Chondrocyte (in vitro differentiated cells): ENCODE measurements at regions not wholly inside any gene's neighbourhood (a gene's known extent, or its start where the extent isn't known, plus 50 kb on each side); places are given as distances from the start of the nearest gene placed in this dataset.

ENCODE experiments used
- DNase-seq: peaks from one replicate; pipeline ENCODE4 v3.0.0; 2021; ENCODE audit warnings: mixed read lengths, low spot score
- H3K27ac Mint-ChIP-seq: one replicate; pipeline ENCODE4 v1.8.0; 2021; ENCODE audit warnings: mild to moderate bottlenecking, moderate library complexity, mixed read lengths; ENCODE audit not compliant: unreplicated experiment
- H3K27me3 Mint-ChIP-seq: 2 replicates; pipeline ENCODE4 v1.8.0; 2021; ENCODE audit warnings: low read depth, mixed read lengths
- H3K36me3 Mint-ChIP-seq: 2 replicates; pipeline ENCODE4 v1.8.0; 2021; ENCODE audit warnings: low read depth, mixed read lengths
- H3K4me1 Mint-ChIP-seq: 2 replicates; pipeline ENCODE4 v1.8.0; 2021; ENCODE audit warnings: low read depth, mild to moderate bottlenecking, mixed read lengths
- H3K4me3 Mint-ChIP-seq: one replicate; pipeline ENCODE4 v1.8.0; 2021; ENCODE audit warnings: mild to moderate bottlenecking, moderate library complexity, mixed read lengths; ENCODE audit not compliant: unreplicated experiment
- H3K9me3 Mint-ChIP-seq: 2 replicates; pipeline ENCODE4 v1.8.0; 2021; ENCODE audit warnings: low read depth, mixed read lengths
- CTCF ChIP-seq: fragments of 200-600 bp; sonication (generic); IDR thresholded peaks from 2 replicates; pipeline ENCODE4 v1.5.0; 2021; ENCODE audit warnings: antibody characterized with exemption, mild to moderate bottlenecking, moderate library complexity

GRCh38 chr17:79427621-79428539 is 183.0 kb downstream of the RBFOX3 start:
- no peak for TF ChIP-seq CTCF
- H3K9me3 Mint-ChIP-seq, result no peaks in the 10 kb centered on the region
- no peak for DNase-seq
- peaks cover 31% of the 10 kb centered on the region for H3K27me3 Mint-ChIP-seq
- H3K4me3 Mint-ChIP-seq, result no peak overlapping the region
- peaks cover 7% of the 10 kb centered on the region for H3K4me1 Mint-ChIP-seq
- H3K36me3 Mint-ChIP-seq, result no peaks in the 10 kb centered on the region
- no peak overlapping the region for H3K27ac Mint-ChIP-seq

- Mint-ChIP-seq H3K4me1 (peaks cover 12% of the 10 kb centered on the region), H3K27me3 (peaks cover 20% of the 10 kb centered on the region), H3K27ac (no peak overlapping the region), H3K4me3 (no peak overlapping the region), H3K36me3 (no peaks in the 10 kb centered on the region), H3K9me3 (no peaks in the 10 kb centered on the region)
- DNase-seq, result no peak
- no peak for TF ChIP-seq CTCF
Measured at GRCh38 chr17:79425686-79426085, 185.2 kb downstream of the RBFOX3 start.

DNA sequence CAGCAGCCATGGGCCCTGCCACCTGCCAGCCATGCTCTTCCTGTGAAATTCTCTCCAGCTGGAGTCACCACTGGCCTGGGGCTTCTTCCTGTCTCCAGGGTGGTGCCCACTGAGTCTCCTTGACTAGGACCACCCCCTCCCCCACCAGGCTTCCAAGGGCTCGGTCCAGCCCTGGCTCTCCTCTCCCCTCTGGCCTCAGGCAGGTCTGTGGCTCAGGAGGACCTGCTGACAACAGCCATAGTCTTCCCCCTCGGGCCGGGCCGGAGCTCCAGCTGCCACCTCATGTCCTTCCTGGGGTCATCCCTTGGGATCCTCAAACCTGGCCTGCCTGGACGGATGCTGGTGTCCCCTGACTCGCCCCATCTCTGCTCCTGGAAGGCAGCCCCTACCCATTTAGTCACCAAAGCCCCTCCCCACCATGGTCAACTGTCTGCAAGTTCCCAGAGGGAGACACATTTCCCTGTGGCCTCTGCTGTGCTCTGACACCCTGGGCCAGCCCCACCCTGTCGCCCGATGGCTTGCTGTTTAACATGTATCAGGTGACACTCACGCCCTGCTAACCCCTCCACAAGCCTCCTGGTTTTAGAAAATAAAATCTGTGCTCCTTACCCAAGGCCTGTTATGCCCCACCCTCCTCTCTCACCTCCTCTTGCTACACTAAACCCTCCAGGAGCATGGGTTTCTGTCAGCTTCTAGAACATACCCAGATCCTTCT is 186.2 kb downstream of the RBFOX3 start:
- no peak for DNase-seq
- no peaks in the 10 kb centered on the region for H3K9me3 Mint-ChIP-seq
- no peak overlapping the region for H3K27ac Mint-ChIP-seq
- peaks cover 16% of the 10 kb centered on the region for H3K27me3 Mint-ChIP-seq
- TF ChIP-seq CTCF, result no peak
- H3K36me3 Mint-ChIP-seq, result no peaks in the 10 kb centered on the region
- no peak overlapping the region for H3K4me3 Mint-ChIP-seq
- H3K4me1 Mint-ChIP-seq, result peaks cover 21% of the 10 kb centered on the region

- Mint-ChIP-seq H3K27me3 (peaks cover 12% of the 10 kb centered on the region), H3K4me3 (no peak overlapping the region), H3K4me1 (peaks cover 26% of the 10 kb centered on the region), H3K9me3 (no peaks in the 10 kb centered on the region), H3K36me3 (no peaks in the 10 kb centered on the region), H3K27ac (no peak overlapping the region)
- TF ChIP-seq CTCF, result no peak
- no peak for DNase-seq
Measured at GRCh38 chr17:79423811-79424465, 186.9 kb downstream of the RBFOX3 start.

DNA sequence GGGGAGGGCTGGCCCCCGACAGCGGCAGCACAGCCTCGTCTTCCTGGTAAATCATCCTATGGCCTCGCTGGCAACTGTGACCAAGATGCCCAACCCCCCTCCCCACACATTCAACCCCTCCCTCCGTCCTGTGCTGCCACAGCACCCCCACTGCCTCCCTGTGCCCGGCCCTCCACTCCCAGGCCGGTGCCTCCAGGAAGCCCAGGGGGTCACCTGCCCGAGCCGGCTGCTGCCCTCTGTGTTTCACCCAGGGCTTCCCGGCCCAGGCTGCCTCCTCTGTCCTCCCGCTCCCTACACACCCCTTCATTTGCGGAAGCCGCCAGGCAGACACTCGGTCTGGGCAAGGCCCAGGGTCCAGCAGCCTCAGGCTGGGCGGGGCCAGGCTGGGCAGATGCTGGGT is 188.6 kb downstream of the RBFOX3 start:
- no peak for DNase-seq
- TF ChIP-seq CTCF, result no peak
- no peaks in the 10 kb centered on the region for H3K9me3 Mint-ChIP-seq
- H3K4me1 Mint-ChIP-seq, result peaks cover 26% of the 10 kb centered on the region
- H3K27ac Mint-ChIP-seq, result no peak overlapping the region
- H3K4me3 Mint-ChIP-seq, result no peak overlapping the region
- H3K27me3 Mint-ChIP-seq, result peaks cover 16% of the 10 kb centered on the region
- H3K36me3 Mint-ChIP-seq, result no peaks in the 10 kb centered on the region
